GM12874 (cell line): ENCODE measurements at regions not wholly inside any gene's neighbourhood (a gene's known extent, or its start where the extent isn't known, plus 50 kb on each side); places are given as distances from the start of the nearest gene placed in this dataset.

Experiments
- CTCF ChIP-seq: IDR thresholded peaks from 2 replicates; pipeline ENCODE4 v1.5.1; 2011; ENCODE audit warnings: low read depth, mild to moderate bottlenecking, control low read depth, low read length, moderate library complexity; ENCODE audit not compliant: insufficient read depth

DNA sequence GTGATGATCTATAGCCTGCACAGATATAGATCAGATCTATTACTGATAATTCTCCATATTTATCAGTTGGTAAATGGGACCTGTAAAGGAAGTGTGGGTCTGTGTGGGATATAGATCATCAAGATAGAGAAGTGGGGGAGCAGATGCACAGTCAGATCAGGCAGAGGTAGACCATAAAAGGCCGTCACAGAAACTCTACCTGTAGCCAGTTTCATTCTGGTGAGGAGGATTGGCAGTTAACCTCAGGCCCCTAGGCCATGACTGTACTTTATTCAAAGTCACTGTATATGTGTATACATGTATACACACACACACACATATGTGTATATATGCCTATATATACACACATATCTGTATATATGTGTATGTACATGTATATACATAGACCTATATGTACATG is 69.1 kb downstream of the ADM start:
- TF ChIP-seq CTCF, result no peak

- TF ChIP-seq CTCF, result no peak
Measured at GRCh38 chr11:10374386-10374785, 69.5 kb downstream of the ADM start.

GRCh38 chr11:10375280-10375971 is 70.6 kb downstream of the ADM start:
- TF ChIP-seq CTCF, result no peak

DNA sequence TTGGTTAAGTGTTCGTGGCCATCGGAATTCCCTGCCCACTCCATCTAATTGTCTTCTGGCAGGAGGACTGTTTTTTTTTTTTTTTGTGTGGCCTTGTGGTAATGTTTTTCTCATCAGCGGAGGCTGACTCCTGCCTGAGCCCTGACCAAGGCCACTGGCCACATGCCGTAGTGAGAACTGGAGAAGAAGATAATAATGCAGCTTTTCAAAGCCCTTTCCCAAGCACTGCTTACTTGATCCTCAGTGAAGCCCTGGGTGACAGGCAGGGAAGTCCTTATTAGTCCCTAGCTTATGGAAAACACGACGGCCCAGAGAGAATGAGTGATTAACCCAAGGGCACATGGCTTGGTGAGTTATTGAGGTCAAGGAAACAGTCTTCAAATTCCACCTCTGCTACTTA is 71.2 kb downstream of the ADM start:
- TF ChIP-seq CTCF, result no peak

DNA sequence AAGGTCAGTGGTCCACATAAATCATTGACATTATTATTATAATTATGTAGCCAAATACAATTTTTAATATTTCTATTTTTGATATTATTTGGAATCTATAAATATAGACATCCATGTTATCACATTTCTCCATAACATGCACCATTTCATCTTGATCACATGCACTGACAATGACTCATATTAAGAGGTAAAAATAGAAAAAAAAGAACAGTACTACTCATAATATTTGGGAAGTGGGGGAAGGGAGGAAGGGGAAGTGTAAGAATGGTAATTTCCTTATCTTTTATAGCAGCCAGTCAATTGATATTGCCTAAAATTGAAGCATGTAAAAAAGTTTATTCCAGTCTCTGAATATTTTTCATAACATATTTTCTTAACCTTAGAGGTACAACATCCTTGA is 72.3 kb downstream of the ADM start:
- TF ChIP-seq CTCF, result no peak

DNA sequence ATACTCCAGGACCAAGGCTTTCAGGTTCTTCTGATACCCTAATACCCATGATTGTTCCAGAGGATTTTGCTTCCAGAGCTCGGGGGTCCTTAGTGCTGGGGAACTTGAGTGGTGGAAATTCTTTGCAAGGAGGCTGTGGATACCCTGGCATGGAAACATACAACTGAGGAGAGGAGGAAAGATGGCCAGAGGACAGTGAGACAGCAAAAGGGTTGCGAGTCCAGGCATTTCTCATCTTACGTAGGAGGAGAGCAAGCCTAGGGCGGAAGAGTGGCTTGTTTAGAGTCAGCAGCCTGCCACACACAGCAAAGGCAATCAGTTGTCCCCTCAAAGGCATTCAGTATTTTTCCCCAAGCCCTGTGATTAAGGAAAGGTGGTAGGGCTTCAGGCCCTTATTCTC is 73.5 kb downstream of the ADM start:
- TF ChIP-seq CTCF, result no peak

DNA sequence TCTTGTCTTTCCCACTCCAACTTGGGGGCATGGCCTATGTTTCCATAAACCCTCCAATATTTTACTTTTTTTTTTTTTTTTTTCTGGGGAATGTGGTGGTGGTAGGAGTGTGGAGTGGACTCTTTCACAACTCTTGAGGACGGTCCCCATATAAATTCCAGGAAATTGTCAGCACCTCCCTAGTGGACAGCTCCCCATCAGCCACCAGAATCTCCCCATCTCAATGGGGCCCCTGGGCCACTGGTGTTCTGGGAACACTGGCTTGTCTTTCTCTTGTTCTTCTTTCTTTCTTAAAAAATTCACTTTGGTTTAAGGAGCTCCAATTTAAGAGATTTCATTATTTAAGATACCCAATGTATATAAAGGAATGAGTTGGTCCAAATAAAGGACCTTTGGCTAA is 74.1 kb downstream of the ADM start:
- TF ChIP-seq CTCF, result no peak
